ENCODE measurements at regions not wholly inside any gene's neighbourhood (a gene's known extent, or its start where the extent isn't known, plus 50 kb on each side); places are given as distances from the start of the nearest gene placed in this dataset.

- no peak for TF ChIP-seq FOSL1 (IDR thresholded peaks at IDR 0.05; ENCODE audit: low read depth)
- TF ChIP-seq ZNF274 (IDR thresholded peaks at IDR 0.05; ENCODE audit: low read depth, low read length): no peak
- TF ChIP-seq CTCF (IDR thresholded peaks at IDR 0.05 in 2 of 3, conservative IDR thresholded peaks at IDR 0.05 in 1 of 3; ENCODE audit: borderline replicate concordance in 1 of 3, insufficient read depth in 1 of 3, low read depth in 2 of 3, low read length in 2 of 3): no peak
- TF ChIP-seq CEBPB (IDR thresholded peaks at IDR 0.05; ENCODE audit: low read depth): no peak
- no peak for TF ChIP-seq POLR2AphosphoS5 (IDR thresholded peaks at IDR 0.05; ENCODE audit: low read depth, low read length)
Observed at GRCh38 chr7:41786944-41787343, 84.1 kb upstream of the INHBA start.
